H9 (cell line): ENCODE measurements at regions not wholly inside any gene's neighbourhood (a gene's known extent, or its start where the extent isn't known, plus 50 kb on each side); places are given as distances from the start of the nearest gene placed in this dataset.

ENCODE experiments used
- DNase-seq: peaks from one replicate; pipeline ENCODE4 v3.0.0-alpha.2; 2017
- H2AFZ ChIP-seq: one replicate; pipeline ENCODE4 v1.6.1; 2013; ENCODE audit warnings: mild to moderate bottlenecking, low read length, control low read depth, moderate library complexity
- H2AK5ac ChIP-seq: 2 replicates; pipeline ENCODE4 v1.6.1; 2013; ENCODE audit warnings: low read length, control low read depth, mixed read lengths; ENCODE audit not compliant: insufficient read length
- H2BK120ac ChIP-seq: one replicate; pipeline ENCODE4 v1.6.1; 2013; ENCODE audit warnings: low read depth, mild to moderate bottlenecking, low read length, control low read depth, inconsistent platforms; ENCODE audit not compliant: poor library complexity, severe bottlenecking
- H2BK12ac ChIP-seq: 2 replicates; pipeline ENCODE4 v1.6.1; 2013; ENCODE audit warnings: low read length, control low read depth, mixed read lengths, low read depth; ENCODE audit not compliant: insufficient read length
- H2BK15ac ChIP-seq: 2 replicates; pipeline ENCODE4 v1.6.1; 2013; ENCODE audit warnings: low read depth, low read length, control low read depth
- H2BK20ac ChIP-seq: one replicate; pipeline ENCODE4 v1.6.1; 2013; ENCODE audit warnings: low read depth, mild to moderate bottlenecking, low read length, control low read depth, inconsistent platforms; ENCODE audit not compliant: poor library complexity, severe bottlenecking
- H2BK5ac ChIP-seq: 2 replicates; pipeline ENCODE4 v1.6.1; 2013; ENCODE audit warnings: low read length, control low read depth, mixed read lengths; ENCODE audit not compliant: insufficient read length
- H3K14ac ChIP-seq: 2 replicates; pipeline ENCODE4 v1.6.1; 2013; ENCODE audit warnings: low read length, control low read depth; ENCODE audit not compliant: insufficient read depth
- H3K18ac ChIP-seq: 2 replicates; pipeline ENCODE4 v1.6.1; 2013; ENCODE audit warnings: low read depth, mild to moderate bottlenecking, mixed read lengths, low read length, control low read depth; ENCODE audit not compliant: insufficient read length
- H3K23ac ChIP-seq: 2 replicates; pipeline ENCODE4 v1.6.1; 2013; ENCODE audit warnings: low read length, control low read depth, mixed read lengths, low read depth; ENCODE audit not compliant: insufficient read length
- H3K23me2 ChIP-seq: 2 replicates; pipeline ENCODE4 v1.6.1; 2013; ENCODE audit warnings: low read depth, mild to moderate bottlenecking, mixed read lengths, low read length, control low read depth; ENCODE audit not compliant: insufficient read length, poor library complexity, severe bottlenecking
- H3K27ac ChIP-seq: 2 replicates; pipeline ENCODE4 v1.5.1; 2013; ENCODE audit warnings: low read length, control low read depth, mixed read lengths, low read depth; ENCODE audit not compliant: insufficient read length
- H3K27me3 ChIP-seq: 2 replicates; pipeline ENCODE4 v1.6.1; 2013; ENCODE audit warnings: low read length, control low read depth, inconsistent platforms; ENCODE audit not compliant: insufficient read depth
- H3K4ac ChIP-seq: 2 replicates; pipeline ENCODE4 v1.6.1; 2013; ENCODE audit warnings: low read depth, mild to moderate bottlenecking, control low read depth, inconsistent platforms, low read length, moderate library complexity
- H3K4me1 ChIP-seq: 2 replicates; pipeline ENCODE4 v1.6.1; 2013; ENCODE audit warnings: low read length, control low read depth, inconsistent platforms; ENCODE audit not compliant: insufficient read depth
- H3K4me2 ChIP-seq: 2 replicates; pipeline ENCODE4 v1.6.1; 2013; ENCODE audit warnings: low read length, control low read depth, mixed read lengths; ENCODE audit not compliant: insufficient read length, insufficient read depth
- H3K56ac ChIP-seq: 2 replicates; pipeline ENCODE4 v1.6.1; 2013; ENCODE audit warnings: low read depth, mild to moderate bottlenecking, mixed read lengths, low read length, control low read depth; ENCODE audit not compliant: insufficient read length
- H3K79me1 ChIP-seq: 2 replicates; pipeline ENCODE4 v1.6.1; 2013; ENCODE audit warnings: low read depth, mild to moderate bottlenecking, moderate library complexity, low read length, control low read depth, inconsistent platforms; ENCODE audit not compliant: insufficient read depth, poor library complexity, severe bottlenecking
- H3K79me2 ChIP-seq: 2 replicates; pipeline ENCODE4 v1.6.1; 2013; ENCODE audit warnings: low read length, control low read depth, inconsistent platforms; ENCODE audit not compliant: insufficient read depth
- H3K9ac ChIP-seq: 2 replicates; pipeline ENCODE4 v1.6.1; 2013; ENCODE audit warnings: low read length, control low read depth, mixed read lengths; ENCODE audit not compliant: insufficient read length; ENCODE audit errors: extremely low read depth
- H3K9me3 ChIP-seq: one replicate; pipeline ENCODE4 v1.6.1; 2013; ENCODE audit warnings: low read depth, low read length, inconsistent platforms; ENCODE audit not compliant: control insufficient read depth
- H3T11ph ChIP-seq: one replicate; pipeline ENCODE4 v1.6.1; 2013; ENCODE audit warnings: mild to moderate bottlenecking, low read length, control low read depth, inconsistent platforms
- H4K20me1 ChIP-seq: one replicate; pipeline ENCODE4 v1.6.1; 2013; ENCODE audit not compliant: control insufficient read depth, insufficient read length, insufficient read depth
- H4K5ac ChIP-seq: 2 replicates; pipeline ENCODE4 v1.6.1; 2013; ENCODE audit warnings: low read depth, mild to moderate bottlenecking, mixed read lengths, low read length, control low read depth; ENCODE audit not compliant: insufficient read length
- H4K8ac ChIP-seq: replicated peaks from 2 replicates; pipeline ENCODE4 v1.6.1; 2013; ENCODE audit warnings: low read length, control low read depth, mixed read lengths, low read depth; ENCODE audit not compliant: insufficient read length
- H4K91ac ChIP-seq: 2 replicates; pipeline ENCODE4 v1.6.1; 2013; ENCODE audit warnings: low read depth, mild to moderate bottlenecking, moderate library complexity, mixed read lengths, low read length, control low read depth; ENCODE audit not compliant: insufficient read length
- H3K27ac Mint-ChIP-seq, 3 experiments: 2 replicates in 2 of 3; 3 replicates in 1 of 3; pipeline ENCODE4 v1.8.0; 2020 to 2021; ENCODE audit warnings: mixed read lengths in 3 of 3, mild to moderate bottlenecking in 1 of 3, moderate library complexity in 1 of 3
- H3K27me3 Mint-ChIP-seq: 2 replicates; pipeline ENCODE4 v1.8.0; 2021; ENCODE audit warnings: low read depth, mild to moderate bottlenecking, moderate library complexity, mixed read lengths
- H3K36me3 Mint-ChIP-seq, 3 experiments: 2 replicates in 2 of 3; 3 replicates in 1 of 3; pipeline ENCODE4 v1.8.0; 2020 to 2021; ENCODE audit warnings: low read depth in 3 of 3, mixed read lengths in 3 of 3; ENCODE audit not compliant: insufficient read depth in 1 of 3
- H3K4me1 Mint-ChIP-seq, 2 experiments: 2 replicates each; pipeline ENCODE4 v1.8.0; 2020; ENCODE audit warnings: mixed read lengths in 2 of 2
- H3K4me3 Mint-ChIP-seq, 2 experiments: 2 replicates in 1 of 2; 3 replicates in 1 of 2; pipeline ENCODE4 v1.8.0; 2020 to 2021; ENCODE audit warnings: mild to moderate bottlenecking in 2 of 2, mixed read lengths in 2 of 2, moderate library complexity in 1 of 2
- H3K9me3 Mint-ChIP-seq, 2 experiments: 2 replicates in 1 of 2; 3 replicates in 1 of 2; pipeline ENCODE4 v1.8.0; 2020; ENCODE audit warnings: mild to moderate bottlenecking in 2 of 2, mixed read lengths in 2 of 2, moderate library complexity in 1 of 2
- CTCF ChIP-seq: fragments of 200-600 bp; sonication (generic); conservative IDR thresholded peaks from 3 replicates; pipeline ENCODE4 v1.8.0; 2021; ENCODE audit warnings: antibody characterized with exemption, mild to moderate bottlenecking
- WGBS: extraction: QIAGEN DNeasy Blood & Tissue Kit; methylation state at CpG from one replicate; pipeline ENCODE4 v1.1.7; 2013; ENCODE audit warnings: missing lambda C conversion rate, low lambda C conversion rate, mixed read lengths; ENCODE audit not compliant: insufficient read length; ENCODE audit errors: extremely low coverage; 5-methylcytosine and 5-hydroxymethylcytosine counted together

- Histone ChIP-seq H4K91ac (no peak overlapping the region), H3K4ac (no peak overlapping the region), H3K9me3 (no peaks in the 10 kb centered on the region), H2BK15ac (no peak overlapping the region), H3K14ac (no peak overlapping the region), H3K4me2 (no peak overlapping the region), H3K27ac (no peak overlapping the region), H3K79me2 (no peaks in the 10 kb centered on the region), H2AK5ac (no peak overlapping the region), H3K79me1 (no peaks in the 10 kb centered on the region), H3T11ph (no peak overlapping the region), H3K56ac (no peak overlapping the region), H4K20me1 (no peaks in the 10 kb centered on the region), H4K8ac (no peak overlapping the region), H2BK12ac (no peak overlapping the region), H3K18ac (no peak overlapping the region), H2BK120ac (no peak overlapping the region), H3K23me2 (peaks cover 5% of the 10 kb centered on the region), H2BK5ac (no peak overlapping the region), H3K9ac (no peak overlapping the region), H3K4me1 (no peaks in the 10 kb centered on the region; the same call in 1 of the 2 replicates), H2BK20ac (no peak overlapping the region), H3K23ac (no peak overlapping the region), H2AFZ (no peak overlapping the region), H4K5ac (no peak overlapping the region), H3K27me3 (peaks cover 19% of the 10 kb centered on the region; the same call in 1 of the 2 replicates)
- Mint-ChIP-seq H3K4me3 (no peak overlapping the region), H3K27me3 (peaks cover 62% of the 10 kb centered on the region), H3K27ac (no peak overlapping the region), H3K36me3 (no peaks in the 10 kb centered on the region; a peak in 1 of 7 replicates), H3K9me3 (no peaks in the 10 kb centered on the region), H3K4me1 (peaks cover 16 to 26% of the 10 kb centered on the region in 2 experiments)
- no CpG with 5 or more reads among the region's 4 CpGs for WGBS
- no peak for TF ChIP-seq CTCF
- DNase-seq, result no peak
Measured at GRCh38 chr1:181312946-181313345, 170.4 kb upstream of the CACNA1E start.
